ENCODE measurements at regions not wholly inside any gene's neighbourhood (a gene's known extent, or its start where the extent isn't known, plus 50 kb on each side); places are given as distances from the start of the nearest gene placed in this dataset.
"Not testable (repeated sequence)": the region's sequence is repeated elsewhere in the genome, so short reads cannot be mapped to it uniquely, and the experiment has no call there.

DNA sequence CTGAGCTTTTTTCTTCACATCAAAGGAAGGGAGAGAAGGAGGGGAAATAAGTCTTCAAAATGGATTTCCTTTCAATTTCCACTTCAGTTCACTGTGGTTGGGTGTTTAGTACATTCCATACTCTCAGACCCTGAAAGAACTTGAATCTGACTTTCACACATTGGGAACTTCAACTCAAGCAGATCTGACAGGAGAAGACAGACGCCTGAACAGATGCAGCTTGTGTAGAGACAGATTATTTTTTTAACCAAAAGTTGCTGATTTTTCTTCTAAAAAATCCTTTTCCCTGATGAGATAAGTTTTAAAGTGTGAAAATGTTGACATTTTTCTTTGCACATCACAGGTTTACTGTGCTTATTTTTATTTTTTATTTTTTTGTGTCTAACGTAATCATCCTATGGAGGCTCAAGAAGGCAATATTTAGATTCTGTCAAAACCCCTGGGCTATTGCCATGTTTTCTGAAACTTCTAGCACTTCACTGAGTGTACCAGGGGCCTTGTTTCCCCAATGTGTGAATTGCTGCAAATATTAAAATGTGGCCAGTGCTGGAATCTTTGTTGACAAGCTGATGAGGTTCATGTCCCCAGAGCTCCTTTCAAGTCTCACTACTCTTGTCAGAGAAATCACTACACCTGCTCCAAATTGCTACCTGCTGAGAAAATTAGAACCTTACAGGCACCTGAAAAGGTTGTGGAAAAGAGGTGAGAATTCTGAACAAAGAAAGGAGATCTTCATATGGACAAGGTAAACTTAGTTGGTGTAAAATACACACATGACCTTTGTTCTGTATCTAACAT, 214.8 kb upstream of the BTBD3 start:
- in situ Hi-C loops (cut with HindIII; ENCODE audit: low pct_ligation_motif_present, low sequenced_read_pairs), result no loop called here
- DNase-seq, result no peak
- H3K4me3 ChIP-seq (ENCODE audit: low read depth, low read length), result no peak overlapping the region
- H3K36me3 ChIP-seq (replicated peaks), result no peaks in the 10 kb centered on the region
- H3K27ac ChIP-seq, result no peak overlapping the region
- no peaks in the 10 kb centered on the region for H3K27me3 ChIP-seq (replicated peaks)
- TF ChIP-seq, protein P1, sequence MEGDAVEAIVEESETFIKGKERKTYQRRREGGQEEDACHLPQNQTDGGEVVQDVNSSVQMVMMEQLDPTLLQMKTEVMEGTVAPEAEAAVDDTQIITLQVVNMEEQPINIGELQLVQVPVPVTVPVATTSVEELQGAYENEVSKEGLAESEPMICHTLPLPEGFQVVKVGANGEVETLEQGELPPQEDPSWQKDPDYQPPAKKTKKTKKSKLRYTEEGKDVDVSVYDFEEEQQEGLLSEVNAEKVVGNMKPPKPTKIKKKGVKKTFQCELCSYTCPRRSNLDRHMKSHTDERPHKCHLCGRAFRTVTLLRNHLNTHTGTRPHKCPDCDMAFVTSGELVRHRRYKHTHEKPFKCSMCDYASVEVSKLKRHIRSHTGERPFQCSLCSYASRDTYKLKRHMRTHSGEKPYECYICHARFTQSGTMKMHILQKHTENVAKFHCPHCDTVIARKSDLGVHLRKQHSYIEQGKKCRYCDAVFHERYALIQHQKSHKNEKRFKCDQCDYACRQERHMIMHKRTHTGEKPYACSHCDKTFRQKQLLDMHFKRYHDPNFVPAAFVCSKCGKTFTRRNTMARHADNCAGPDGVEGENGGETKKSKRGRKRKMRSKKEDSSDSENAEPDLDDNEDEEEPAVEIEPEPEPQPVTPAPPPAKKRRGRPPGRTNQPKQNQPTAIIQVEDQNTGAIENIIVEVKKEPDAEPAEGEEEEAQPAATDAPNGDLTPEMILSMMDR (IDR thresholded peaks at IDR 0.05; ENCODE audit: low read depth, low read length, missing control alignments), result no peak

- Histone ChIP-seq H3K27me3 (replicated peaks) (no peaks in the 10 kb centered on the region), H3K36me3 (replicated peaks) (no peaks in the 10 kb centered on the region)
- TF ChIP-seq, protein P1 (IDR thresholded peaks at IDR 0.05; ENCODE audit: low read depth, low read length, missing control alignments), result no peak
Measured at GRCh38 chr20:11705512-11705911, 212.2 kb upstream of the BTBD3 start.

DNA sequence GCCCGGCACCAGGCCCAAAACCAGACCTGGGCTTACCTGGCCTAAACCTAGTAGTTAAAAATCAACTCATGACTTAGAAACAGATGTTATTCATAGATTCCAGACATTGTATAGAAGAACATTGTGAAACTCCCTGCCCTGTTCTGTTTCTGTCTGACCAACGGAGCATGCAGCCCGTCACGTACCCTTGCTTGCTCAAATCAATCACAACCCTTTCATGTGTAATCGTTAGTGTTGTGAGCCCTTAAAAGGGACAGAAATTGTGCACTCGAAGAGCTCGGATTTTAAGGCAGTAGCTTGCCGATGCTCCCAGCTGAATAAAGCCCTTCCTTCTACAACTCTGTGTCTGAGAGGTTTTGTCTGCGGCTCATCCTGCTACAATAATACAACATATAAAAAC, 209.5 kb upstream of the BTBD3 start:
- DNase-seq; H3K4me3 ChIP-seq (ENCODE audit: low read depth, low read length); H3K36me3 ChIP-seq (replicated peaks); H3K27me3 ChIP-seq (replicated peaks); in situ Hi-C loops (cut with HindIII; ENCODE audit: low pct_ligation_motif_present, low sequenced_read_pairs); H3K27ac ChIP-seq: not testable (repeated sequence)

More at GRCh38 chr20:11705512-11705911, 212.2 kb upstream of the BTBD3 start:
- no peak overlapping the region for H3K4me3 ChIP-seq (ENCODE audit: low read depth, low read length)
- in situ Hi-C loops (cut with HindIII; ENCODE audit: low pct_ligation_motif_present, low sequenced_read_pairs), result no loop called here
- DNase-seq, result no peak
- H3K27ac ChIP-seq, result no peak overlapping the region

DNA sequence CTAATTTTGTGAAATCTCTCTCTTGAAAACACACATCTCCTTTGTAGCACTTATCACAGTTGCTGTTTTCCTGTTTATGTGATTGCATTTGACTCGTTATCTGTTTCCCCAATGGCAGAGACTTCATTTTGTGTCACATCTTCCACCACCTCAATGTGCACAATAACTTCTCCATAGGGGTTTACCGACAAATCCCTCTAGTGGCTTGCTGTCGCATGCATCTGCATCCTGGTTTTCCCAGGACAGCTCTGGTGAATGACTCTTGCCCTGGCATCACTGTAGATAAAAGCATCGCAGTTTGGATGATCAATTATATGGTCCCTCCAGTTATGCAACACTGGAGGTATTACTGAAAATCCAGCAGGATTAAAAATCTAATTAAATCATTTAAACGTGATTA, 206.5 kb upstream of the BTBD3 start:
- Histone ChIP-seq H3K27ac (no peak overlapping the region), H3K27me3 (replicated peaks) (no peaks in the 10 kb centered on the region), H3K4me3 (ENCODE audit: low read depth, low read length) (no peak overlapping the region), H3K36me3 (replicated peaks) (no peaks in the 10 kb centered on the region)
- no peak for DNase-seq
- in situ Hi-C loops (cut with HindIII; ENCODE audit: low pct_ligation_motif_present, low sequenced_read_pairs), result no loop called here
- TF ChIP-seq, protein P1 (IDR thresholded peaks at IDR 0.05; ENCODE audit: low read depth, low read length, missing control alignments), result no peak

DNA sequence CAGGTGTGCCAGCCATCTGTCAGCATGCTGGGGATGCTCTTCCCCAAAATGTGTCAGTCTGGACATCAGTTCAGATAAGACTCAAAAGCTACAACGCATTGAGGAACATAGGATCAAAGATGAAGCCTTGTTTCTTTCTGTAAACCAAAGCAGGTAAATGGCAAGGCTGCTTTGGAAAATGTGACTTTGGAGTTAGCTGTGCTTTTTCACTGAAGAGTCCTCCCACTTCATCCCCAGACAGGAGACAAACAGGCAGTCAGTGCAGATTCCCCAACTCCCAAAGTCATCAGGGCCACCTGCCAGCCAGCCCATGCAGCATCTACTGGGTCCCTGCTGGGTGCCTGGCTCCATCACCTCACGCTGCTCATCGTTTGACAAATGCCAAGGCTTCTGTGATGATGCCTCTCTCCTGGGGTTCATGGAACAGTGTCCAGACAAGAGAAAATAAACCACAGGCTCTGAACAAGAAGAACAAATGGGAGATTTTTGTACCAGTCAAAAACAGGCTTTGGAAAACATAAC, 205.0 kb upstream of the BTBD3 start:
- in situ Hi-C loops (cut with HindIII; ENCODE audit: low pct_ligation_motif_present, low sequenced_read_pairs), result no loop called here
- TF ChIP-seq, protein P1 (IDR thresholded peaks at IDR 0.05; ENCODE audit: low read depth, low read length, missing control alignments), result no peak

GRCh38 chr20:11714886-11715285, 202.8 kb upstream of the BTBD3 start:
- Histone ChIP-seq H3K27me3 (replicated peaks) (no peaks in the 10 kb centered on the region), H3K4me3 (ENCODE audit: low read depth, low read length) (no peak overlapping the region), H3K36me3 (replicated peaks) (no peaks in the 10 kb centered on the region), H3K27ac (no peak overlapping the region)
- in situ Hi-C loops (cut with HindIII; ENCODE audit: low pct_ligation_motif_present, low sequenced_read_pairs), result no loop called here
- TF ChIP-seq, protein P1 (IDR thresholded peaks at IDR 0.05; ENCODE audit: low read depth, low read length, missing control alignments), result no peak
- no peak for DNase-seq

More for the DNA sequence above, 205.0 kb upstream of the BTBD3 start:
- no peaks in the 10 kb centered on the region for H3K36me3 ChIP-seq (replicated peaks)
- no peak for DNase-seq
- no peak overlapping the region for H3K27ac ChIP-seq
- H3K4me3 ChIP-seq (ENCODE audit: low read depth, low read length), result no peak overlapping the region
- no peaks in the 10 kb centered on the region for H3K27me3 ChIP-seq (replicated peaks)
